NB4 (cell line): ENCODE measurements at regions not wholly inside any gene's neighbourhood (a gene's known extent, or its start where the extent isn't known, plus 50 kb on each side); places are given as distances from the start of the nearest gene placed in this dataset.

Source experiments
- CTCF ChIP-seq: IDR thresholded peaks from one replicate; pipeline ENCODE4 v1.5.1; 2012; ENCODE audit warnings: low read depth, low read length
- MAX ChIP-seq: IDR thresholded peaks from 2 replicates; pipeline ENCODE4 v1.6.1; 2011; ENCODE audit warnings: low read depth, low read length
- POLR2A ChIP-seq: IDR thresholded peaks from 2 replicates; pipeline ENCODE4 v1.6.1; 2011; ENCODE audit warnings: mild to moderate bottlenecking; ENCODE audit not compliant: insufficient read length; ENCODE audit errors: extremely low read depth

- TF ChIP-seq CTCF (no peak), MAX (no peak), POLR2A (no peak)
Measured at GRCh38 chr12:59934486-59934885, 338.7 kb downstream of the SLC16A7 start.
